DOHH2 (cell line): ENCODE measurements at regions not wholly inside any gene's neighbourhood (a gene's known extent, or its start where the extent isn't known, plus 50 kb on each side); places are given as distances from the start of the nearest gene placed in this dataset.

Source experiments
- H3F3A ChIP-seq: fragments of 200-600 bp; sonication (generic), shearing (Covaris generic); 2 replicates; pipeline ENCODE4 v1.6.0; 2016; ENCODE audit warnings: antibody characterized with exemption, mild to moderate bottlenecking; ENCODE audit not compliant: control insufficient read depth, insufficient read depth
- H3K27ac ChIP-seq: fragments of 200-600 bp; sonication (generic); 2 replicates; pipeline ENCODE4 v1.5.1; 2014; ENCODE audit warnings: low read depth, mild to moderate bottlenecking, low read length, moderate library complexity
- H3K27me3 ChIP-seq: fragments of 200-600 bp; sonication (generic); 2 replicates; pipeline ENCODE4 v1.6.1; 2014; ENCODE audit warnings: mild to moderate bottlenecking, low read length, mixed read lengths; ENCODE audit not compliant: control insufficient read depth
- H3K36me3 ChIP-seq: fragments of 200-600 bp; sonication (generic); 2 replicates; pipeline ENCODE4 v1.6.1; 2014; ENCODE audit warnings: mild to moderate bottlenecking, low read length, moderate library complexity, mixed read lengths; ENCODE audit not compliant: control insufficient read depth
- H3K4me1 ChIP-seq: fragments of 200-600 bp; sonication (generic); 2 replicates; pipeline ENCODE4 v1.6.1; 2014; ENCODE audit warnings: mild to moderate bottlenecking, low read length, mixed read lengths; ENCODE audit not compliant: control insufficient read depth
- H3K4me2 ChIP-seq: fragments of 200-600 bp; sonication (generic); 2 replicates; pipeline ENCODE4 v1.6.0; 2014; ENCODE audit warnings: mild to moderate bottlenecking, low read length, moderate library complexity
- H3K4me3 ChIP-seq: fragments of 200-600 bp; sonication (generic); 2 replicates; pipeline ENCODE4 v1.5.1; 2014; ENCODE audit warnings: mild to moderate bottlenecking, low read length, mixed read lengths
- H3K79me2 ChIP-seq: fragments of 200-600 bp; sonication (generic); 2 replicates; pipeline ENCODE4 v1.6.1; 2014; ENCODE audit warnings: mild to moderate bottlenecking, low read length, mixed read lengths; ENCODE audit not compliant: control insufficient read depth
- H3K9me2 ChIP-seq: fragments of 200-600 bp; sonication (generic); replicated peaks from 2 replicates; pipeline ENCODE4 v1.6.1; 2014; ENCODE audit warnings: mild to moderate bottlenecking, low read length, mixed read lengths; ENCODE audit not compliant: control insufficient read depth
- H3K9me3 ChIP-seq: fragments of 200-600 bp; sonication (generic); 2 replicates; pipeline ENCODE4 v1.6.1; 2014; ENCODE audit warnings: antibody characterized with exemption, low read length, mixed read lengths; ENCODE audit not compliant: control insufficient read depth, insufficient read depth
- H4K20me1 ChIP-seq: fragments of 200-600 bp; sonication (generic); 2 replicates; pipeline ENCODE4 v1.6.0; 2014; ENCODE audit warnings: low read depth, mild to moderate bottlenecking, antibody characterized with exemption, low read length, moderate library complexity; ENCODE audit not compliant: control insufficient read depth, insufficient read depth
- EZH2phosphoT487 ChIP-seq: fragments of 200-600 bp; sonication (generic); IDR thresholded peaks from 2 replicates; pipeline ENCODE4 v1.6.1; 2017; ENCODE audit warnings: borderline replicate concordance, mild to moderate bottlenecking, antibody characterized with exemption, low read length, moderate library complexity, mixed read lengths
- TF ChIP-seq, protein P1 (sequence below): fragments of 200-600 bp; sonication (generic); IDR thresholded peaks from one replicate; pipeline ENCODE4 v1.5.1; 2014; ENCODE audit warnings: antibody characterized with exemption, mild to moderate bottlenecking, low read depth, low read length; ENCODE audit not compliant: poor library complexity, severe bottlenecking

DNA sequence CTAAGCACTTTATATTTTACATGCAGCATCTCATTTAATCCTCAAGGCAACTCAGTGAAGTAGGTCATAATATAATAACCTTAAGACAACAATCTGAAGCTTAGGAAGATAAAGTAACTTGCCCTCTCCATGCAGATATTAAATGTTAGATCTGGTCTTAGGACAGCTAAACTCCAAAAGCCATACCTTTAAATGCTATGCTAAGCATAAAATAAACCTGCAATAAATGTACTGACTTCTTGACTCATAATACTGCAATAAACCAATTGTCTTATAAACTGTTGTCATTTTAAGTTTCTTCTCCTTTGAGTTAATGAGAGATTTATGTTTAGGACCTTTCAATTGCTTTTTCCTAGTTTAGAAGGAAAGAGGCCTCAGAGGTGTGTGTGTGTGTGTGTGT, 102.2 kb upstream of the MIER3 start:
- H3K27me3 ChIP-seq = peaks cover 2% of the 10 kb centered on the region; the same call in 1 of the 2 replicates
- H3K9me2 ChIP-seq = no peaks in the 10 kb centered on the region
- no peaks in the 10 kb centered on the region for H3K9me3 ChIP-seq
- H3K4me1 ChIP-seq = no peaks in the 10 kb centered on the region
- TF ChIP-seq, protein P1, sequence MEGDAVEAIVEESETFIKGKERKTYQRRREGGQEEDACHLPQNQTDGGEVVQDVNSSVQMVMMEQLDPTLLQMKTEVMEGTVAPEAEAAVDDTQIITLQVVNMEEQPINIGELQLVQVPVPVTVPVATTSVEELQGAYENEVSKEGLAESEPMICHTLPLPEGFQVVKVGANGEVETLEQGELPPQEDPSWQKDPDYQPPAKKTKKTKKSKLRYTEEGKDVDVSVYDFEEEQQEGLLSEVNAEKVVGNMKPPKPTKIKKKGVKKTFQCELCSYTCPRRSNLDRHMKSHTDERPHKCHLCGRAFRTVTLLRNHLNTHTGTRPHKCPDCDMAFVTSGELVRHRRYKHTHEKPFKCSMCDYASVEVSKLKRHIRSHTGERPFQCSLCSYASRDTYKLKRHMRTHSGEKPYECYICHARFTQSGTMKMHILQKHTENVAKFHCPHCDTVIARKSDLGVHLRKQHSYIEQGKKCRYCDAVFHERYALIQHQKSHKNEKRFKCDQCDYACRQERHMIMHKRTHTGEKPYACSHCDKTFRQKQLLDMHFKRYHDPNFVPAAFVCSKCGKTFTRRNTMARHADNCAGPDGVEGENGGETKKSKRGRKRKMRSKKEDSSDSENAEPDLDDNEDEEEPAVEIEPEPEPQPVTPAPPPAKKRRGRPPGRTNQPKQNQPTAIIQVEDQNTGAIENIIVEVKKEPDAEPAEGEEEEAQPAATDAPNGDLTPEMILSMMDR = no peak
- no peak for TF ChIP-seq EZH2phosphoT487
- H3F3A ChIP-seq = no peaks in the 10 kb centered on the region
- H3K4me3 ChIP-seq = no peak overlapping the region
- no peak overlapping the region for H3K27ac ChIP-seq
- no peaks in the 10 kb centered on the region for H4K20me1 ChIP-seq
- H3K4me2 ChIP-seq = no peak overlapping the region
- H3K36me3 ChIP-seq = no peaks in the 10 kb centered on the region
- no peaks in the 10 kb centered on the region for H3K79me2 ChIP-seq

DNA sequence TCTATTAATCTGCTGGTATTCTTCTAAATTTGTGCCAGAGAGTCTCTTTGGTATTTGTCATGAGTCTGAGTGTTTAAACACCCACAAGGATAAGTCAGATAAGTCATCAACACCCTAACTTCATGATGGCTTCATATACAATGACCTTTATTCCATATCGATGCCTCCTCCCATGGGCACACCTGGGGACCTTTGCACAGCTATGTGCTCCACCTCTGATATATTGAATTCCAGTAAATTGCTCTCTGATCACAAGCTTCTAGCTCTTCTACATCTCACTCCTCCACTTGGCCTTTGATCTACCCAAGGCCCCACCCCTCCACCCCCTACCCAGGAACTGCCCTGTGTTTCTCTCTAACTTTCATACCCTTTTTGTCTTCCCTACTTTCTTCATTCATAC, 102.7 kb upstream of the MIER3 start:
- no peaks in the 10 kb centered on the region for H3K9me3 ChIP-seq
- no peaks in the 10 kb centered on the region for H3K79me2 ChIP-seq
- no peak overlapping the region for H3K27ac ChIP-seq
- no peak overlapping the region for H3K4me3 ChIP-seq
- H4K20me1 ChIP-seq = no peaks in the 10 kb centered on the region
- H3K27me3 ChIP-seq = 0 out of 2 replicates have a peak, but pooled peaks cover 2% of the 10 kb centered on the region
- no peak overlapping the region for H3K4me2 ChIP-seq
- TF ChIP-seq EZH2phosphoT487 = no peak
- TF ChIP-seq, protein P1 = no peak
- no peaks in the 10 kb centered on the region for H3K36me3 ChIP-seq
- no peaks in the 10 kb centered on the region for H3K9me2 ChIP-seq
- no peaks in the 10 kb centered on the region for H3F3A ChIP-seq
- no peaks in the 10 kb centered on the region for H3K4me1 ChIP-seq

DNA sequence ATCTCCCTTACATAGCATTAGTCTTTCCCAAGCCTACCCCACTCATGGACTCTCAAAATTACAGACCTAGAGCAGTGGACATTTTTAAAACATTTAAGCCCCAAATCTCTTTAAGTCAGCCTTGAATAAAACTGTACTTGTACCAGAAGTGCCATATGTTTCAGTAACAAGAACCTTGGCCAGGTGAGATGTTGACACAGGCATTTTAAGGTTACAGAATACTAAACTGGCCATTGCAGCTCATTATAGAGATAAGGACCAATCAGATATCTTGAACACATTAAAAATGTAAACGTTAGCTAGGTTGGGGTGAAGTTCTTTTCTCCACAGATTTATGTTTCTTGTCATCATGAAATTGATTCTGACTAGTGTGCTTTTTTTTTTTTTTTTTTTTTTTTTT, 103.8 kb upstream of the MIER3 start:
- TF ChIP-seq, protein P1 = no peak
- no peak for TF ChIP-seq EZH2phosphoT487
- no peaks in the 10 kb centered on the region for H3K9me3 ChIP-seq
- no peaks in the 10 kb centered on the region for H3K4me1 ChIP-seq
- H3K27ac ChIP-seq = no peak overlapping the region
- no peak overlapping the region for H3K4me2 ChIP-seq
- H3K9me2 ChIP-seq = no peaks in the 10 kb centered on the region
- H3K27me3 ChIP-seq = 0 out of 2 replicates have a peak, but pooled peaks cover 2% of the 10 kb centered on the region
- H4K20me1 ChIP-seq = no peaks in the 10 kb centered on the region
- H3F3A ChIP-seq = no peaks in the 10 kb centered on the region
- no peaks in the 10 kb centered on the region for H3K79me2 ChIP-seq
- H3K4me3 ChIP-seq = no peak overlapping the region
- no peaks in the 10 kb centered on the region for H3K36me3 ChIP-seq
